Lower lobe of right lung (tissue), 2 donors: ENCODE measurements at regions not wholly inside any gene's neighbourhood (a gene's known extent, or its start where the extent isn't known, plus 50 kb on each side); places are given as distances from the start of the nearest gene placed in this dataset.

ENCODE experiments used
- ATAC-seq, 2 donors: fragments of 200-7000 bp; cut with Tn5 transposase; one replicate each; pipeline ENCODE4 v1.9.1; 2020 to 2022; ENCODE audit warnings: mild to moderate bottlenecking in 2 of 2, moderate library complexity in 2 of 2
- DNase-seq: peaks from one replicate; pipeline ENCODE4 v3.0.0-alpha.2; 2020
- H3K27ac ChIP-seq: fragments of 200-600 bp; one replicate; pipeline ENCODE4 v1.8.0; 2022
- H3K27me3 ChIP-seq: fragments of 200-600 bp; one replicate; pipeline ENCODE4 v1.8.0; 2022; ENCODE audit warnings: low read depth
- H3K36me3 ChIP-seq: fragments of 200-600 bp; one replicate; pipeline ENCODE4 v1.8.0; 2022; ENCODE audit warnings: mild to moderate bottlenecking
- H3K4me1 ChIP-seq: fragments of 200-600 bp; one replicate; pipeline ENCODE4 v1.8.0; 2022
- H3K4me3 ChIP-seq: fragments of 200-600 bp; one replicate; pipeline ENCODE4 v1.8.0; 2022; ENCODE audit warnings: mild to moderate bottlenecking
- H3K9me3 ChIP-seq: fragments of 200-600 bp; one replicate; pipeline ENCODE4 v1.8.0; 2022
- CTCF ChIP-seq: fragments of 200-600 bp; IDR thresholded peaks from one replicate; pipeline ENCODE4 v1.8.0; 2022; ENCODE audit warnings: antibody characterized with exemption, mild to moderate bottlenecking
- intact Hi-C: fragments of 100-400 bp; cut with DNase I; formaldehyde crosslinking; loops from one replicate; pipeline ENCODE4 v1.11.0; 2022
- donor health status: DM: no; HTN: yes; CAD: no; lungs with severe emphysema.

DNA sequence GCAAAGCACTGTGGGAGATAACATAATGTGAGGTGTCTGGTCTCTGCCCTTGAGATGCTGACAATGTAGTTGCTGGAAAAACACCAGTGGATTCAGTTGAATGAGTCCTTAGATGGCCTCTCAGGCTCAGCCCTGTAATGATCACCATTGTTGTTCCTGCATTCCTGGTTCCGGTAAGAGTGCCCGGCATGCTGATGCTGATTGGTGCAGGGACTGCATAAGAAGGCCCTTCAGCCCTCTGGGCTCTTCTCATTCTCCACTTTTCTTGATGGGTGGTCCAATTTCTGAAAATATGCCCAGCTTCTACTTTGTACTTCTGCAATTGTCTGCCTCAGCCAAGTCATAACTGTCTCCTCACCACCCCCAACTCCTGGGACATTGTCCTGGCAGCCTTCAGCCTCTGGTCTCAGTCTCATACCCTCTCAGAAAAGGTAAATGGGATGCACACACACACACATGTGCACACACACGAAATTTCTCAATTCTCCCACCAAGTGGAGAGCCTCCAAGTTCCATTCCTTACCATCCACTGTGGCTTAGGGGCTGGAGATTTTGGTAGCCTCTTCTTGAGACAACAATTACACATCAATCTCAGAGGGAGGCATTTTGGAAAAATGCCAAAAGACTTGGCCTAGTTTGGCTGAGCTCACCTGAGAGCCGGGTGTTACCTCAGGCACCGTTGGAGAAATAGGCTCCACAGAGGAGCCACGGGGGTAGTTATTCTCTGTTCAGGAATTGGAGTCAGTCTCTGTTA is 314.9 kb downstream of the RPS24 start:
- Histone ChIP-seq H3K4me3 (no peak overlapping the region), H3K36me3 (no peaks in the 10 kb centered on the region), H3K9me3 (no peaks in the 10 kb centered on the region), H3K27me3 (no peaks in the 10 kb centered on the region), H3K27ac (no peak overlapping the region), H3K4me1 (no peaks in the 10 kb centered on the region)
- TF ChIP-seq CTCF = no peak
- DNase-seq (no peak), ATAC-seq (no peak)
- intact Hi-C loops = no loop called here

- H3K4me3 ChIP-seq = no peak overlapping the region
- H3K36me3 ChIP-seq = no peaks in the 10 kb centered on the region
- no peaks in the 10 kb centered on the region for H3K27me3 ChIP-seq
- no peak for TF ChIP-seq CTCF
- ATAC-seq (no peak), DNase-seq (no peak)
- no peaks in the 10 kb centered on the region for H3K4me1 ChIP-seq
- no peaks in the 10 kb centered on the region for H3K9me3 ChIP-seq
- H3K27ac ChIP-seq = no peak overlapping the region
- intact Hi-C loops = no loop called here
Measured at GRCh38 chr10:78349165-78349516, 315.5 kb downstream of the RPS24 start.

DNA sequence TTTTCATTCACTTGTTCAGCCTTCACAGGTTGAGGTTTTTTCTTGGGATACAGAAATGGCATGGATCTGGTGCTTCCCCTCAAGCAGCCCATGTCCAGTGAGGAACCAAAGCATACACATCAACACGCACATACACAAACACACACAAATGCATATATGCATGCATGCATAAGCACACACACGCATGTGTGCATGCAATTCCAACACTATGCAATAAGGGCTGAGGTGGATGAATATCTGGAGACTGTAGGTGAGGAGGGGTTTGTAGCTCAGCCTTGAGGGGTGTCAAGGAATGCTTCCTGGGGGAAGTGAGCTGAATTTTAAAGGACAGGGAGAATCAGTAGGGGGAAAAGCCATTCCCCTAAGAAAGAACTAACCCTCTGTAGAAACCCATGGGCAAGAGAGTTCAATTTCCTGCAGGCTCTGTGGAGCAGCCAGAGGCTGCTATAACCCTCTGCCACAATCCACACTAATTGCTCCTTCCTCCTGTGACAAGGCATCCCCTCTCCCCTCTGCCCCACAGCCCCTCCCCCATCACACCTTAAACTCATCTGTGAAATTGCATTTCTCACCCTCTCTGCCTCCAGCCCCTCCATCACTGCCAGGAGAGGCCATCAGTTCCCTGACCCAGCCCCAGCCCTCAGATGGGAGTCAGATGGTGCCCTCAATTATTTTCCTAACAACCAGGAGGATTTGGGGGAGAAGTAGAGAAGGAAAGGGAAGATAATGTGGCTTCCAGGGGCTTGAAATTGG is 316.4 kb downstream of the RPS24 start:
- TF ChIP-seq CTCF = no peak
- H3K36me3 ChIP-seq = no peaks in the 10 kb centered on the region
- H3K27ac ChIP-seq = no peak overlapping the region
- DNase-seq = no peak
- H3K27me3 ChIP-seq = no peaks in the 10 kb centered on the region
- H3K4me1 ChIP-seq = no peaks in the 10 kb centered on the region
- intact Hi-C loops = no loop called here
- H3K9me3 ChIP-seq = no peaks in the 10 kb centered on the region
- no peak overlapping the region for H3K4me3 ChIP-seq
- ATAC-seq = no peak

GRCh38 chr10:78351283-78351682 is 317.6 kb downstream of the RPS24 start:
- Histone ChIP-seq H3K27me3 (no peaks in the 10 kb centered on the region), H3K4me3 (no peak overlapping the region), H3K4me1 (no peaks in the 10 kb centered on the region), H3K36me3 (no peaks in the 10 kb centered on the region), H3K9me3 (no peaks in the 10 kb centered on the region), H3K27ac (no peak overlapping the region)
- TF ChIP-seq CTCF = no peak
- DNase-seq = no peak
- ATAC-seq = no peak
- intact Hi-C loops = no loop called here

- ATAC-seq = no peak
- no peak for DNase-seq
- Histone ChIP-seq H3K4me3 (no peak overlapping the region), H3K27me3 (no peaks in the 10 kb centered on the region), H3K36me3 (no peaks in the 10 kb centered on the region), H3K27ac (no peak overlapping the region), H3K4me1 (no peaks in the 10 kb centered on the region), H3K9me3 (no peaks in the 10 kb centered on the region)
- intact Hi-C loops = no loop called here
- no peak for TF ChIP-seq CTCF
Measured at GRCh38 chr10:78351809-78352208, 318.1 kb downstream of the RPS24 start.
